WTC11 (cell line): ENCODE measurements at regions not wholly inside any gene's neighbourhood (a gene's known extent, or its start where the extent isn't known, plus 50 kb on each side); places are given as distances from the start of the nearest gene placed in this dataset.
"Not testable (repeated sequence)": the region's sequence is repeated elsewhere in the genome, so short reads cannot be mapped to it uniquely, and the experiment has no call there.

Experiments
- ATAC-seq: fragments of 200-7000 bp; cut with Tn5 transposase; 2 replicates; pipeline ENCODE4 v1.10.0; 2021; ENCODE audit warnings: mild to moderate bottlenecking, moderate library complexity
- CTCF ChIA-PET: fragments of 300-600 bp; sonication (Branson Sonifier 250); formaldehyde crosslinking; loops from one replicate; lab custom pipeline; 2021; ENCODE audit warnings: antibody characterized with exemption; lab: Charles Lee
- POLR2A ChIA-PET: fragments of 350-600 bp; sonication (Branson Sonifier 250); formaldehyde crosslinking; loops from one replicate; lab custom pipeline; 2021; ENCODE audit warnings: antibody characterized with exemption; lab: Charles Lee
- DNase-seq: peaks from one replicate; pipeline ENCODE4 v3.0.0; 2021; ENCODE audit warnings: low spot score
- H3K27ac Mint-ChIP-seq: 2 replicates; pipeline ENCODE4 v1.8.0; 2021; ENCODE audit warnings: mixed read lengths
- H3K27me3 Mint-ChIP-seq: 2 replicates; pipeline ENCODE4 v1.8.0; 2021; ENCODE audit warnings: low read depth, mild to moderate bottlenecking, moderate library complexity, mixed read lengths
- H3K36me3 Mint-ChIP-seq: 2 replicates; pipeline ENCODE4 v1.8.0; 2021; ENCODE audit warnings: mixed read lengths
- H3K4me1 Mint-ChIP-seq: 2 replicates; pipeline ENCODE4 v1.8.0; 2022; ENCODE audit warnings: mixed read lengths
- H3K4me3 Mint-ChIP-seq: 2 replicates; pipeline ENCODE4 v1.8.0; 2021; ENCODE audit warnings: mild to moderate bottlenecking, moderate library complexity, mixed read lengths
- H3K9me3 Mint-ChIP-seq: 2 replicates; pipeline ENCODE4 v1.8.0; 2021; ENCODE audit warnings: mixed read lengths
- CBFB ChIP-seq: sonication (generic); formaldehyde crosslinking; IDR thresholded peaks from 2 replicates; pipeline ENCODE4 v1.8.1; 2022; ENCODE audit warnings: mild to moderate bottlenecking, low read depth, missing genetic modification reagents
- CREB1 ChIP-seq: sonication (generic); formaldehyde crosslinking; IDR thresholded peaks from 2 replicates; pipeline ENCODE4 v1.8.0; 2023; ENCODE audit warnings: mild to moderate bottlenecking, missing genetic modification reagents
- CTCF ChIP-seq: fragments of 200-600 bp; IDR thresholded peaks from 2 replicates; pipeline ENCODE4 v1.8.0; 2022; ENCODE audit warnings: antibody characterized with exemption
- E2F1 ChIP-seq: sonication (generic); formaldehyde crosslinking; IDR thresholded peaks from 2 replicates; pipeline ENCODE4 v1.8.0; 2022; ENCODE audit warnings: mild to moderate bottlenecking, missing genetic modification reagents
- EMX1 ChIP-seq: fragments of 250-450 bp; sonication (Bioruptor Pico); IDR thresholded peaks from 2 replicates; pipeline ENCODE4 v1.8.0; 2021; ENCODE audit warnings: mild to moderate bottlenecking
- GABPB1 ChIP-seq: sonication (generic); formaldehyde crosslinking; IDR thresholded peaks from 2 replicates; pipeline ENCODE4 v1.8.1; 2023; ENCODE audit warnings: mild to moderate bottlenecking, missing genetic modification reagents
- GRHL2 ChIP-seq: fragments of 250-450 bp; sonication (Bioruptor Pico); IDR thresholded peaks from 2 replicates; pipeline ENCODE4 v1.8.0; 2022; ENCODE audit warnings: mild to moderate bottlenecking, moderate library complexity; ENCODE audit not compliant: insufficient replicate concordance, severe bottlenecking
- IRF2 ChIP-seq: sonication (generic); formaldehyde crosslinking; IDR thresholded peaks from 2 replicates; pipeline ENCODE4 v1.8.0; 2022; ENCODE audit warnings: low read depth, missing genetic modification reagents, borderline replicate concordance
- PRRX2 ChIP-seq: fragments of 250-450 bp; sonication (Bioruptor Pico); IDR thresholded peaks from 2 replicates; pipeline ENCODE4 v1.8.0; 2021; ENCODE audit warnings: mild to moderate bottlenecking
- SOX15 ChIP-seq: fragments of 250-450 bp; sonication (Bioruptor Pico); IDR thresholded peaks from 2 replicates; pipeline ENCODE4 v1.9.0; 2021; ENCODE audit warnings: mild to moderate bottlenecking
- TEAD1 ChIP-seq: sonication (generic); formaldehyde crosslinking; IDR thresholded peaks from 2 replicates; pipeline ENCODE4 v1.8.0; 2022; ENCODE audit warnings: mild to moderate bottlenecking, missing genetic modification reagents
- ZBTB21 ChIP-seq: sonication (generic); formaldehyde crosslinking; IDR thresholded peaks from 2 replicates; pipeline ENCODE4 v1.8.1; 2023; ENCODE audit warnings: mild to moderate bottlenecking, missing genetic modification reagents, borderline replicate concordance
- ZBTB43 ChIP-seq: sonication (generic); formaldehyde crosslinking; IDR thresholded peaks from 2 replicates; pipeline ENCODE4 v1.8.1; 2023; ENCODE audit warnings: mild to moderate bottlenecking, missing genetic modification reagents
- ZNF232 ChIP-seq: sonication (generic); formaldehyde crosslinking; IDR thresholded peaks from 2 replicates; pipeline ENCODE4 v1.8.0; 2022; ENCODE audit warnings: mild to moderate bottlenecking, missing genetic modification reagents
- ZNF396 ChIP-seq: fragments of 250-450 bp; sonication (Bioruptor Pico); IDR thresholded peaks from 2 replicates; pipeline ENCODE4 v1.8.0; 2021; ENCODE audit warnings: mild to moderate bottlenecking, moderate library complexity, borderline replicate concordance
- ZNF423 ChIP-seq: fragments of 250-450 bp; sonication (Bioruptor Pico); IDR thresholded peaks from 2 replicates; pipeline ENCODE4 v2.1.2; 2022; ENCODE audit warnings: mild to moderate bottlenecking, moderate library complexity
- ZNF532 ChIP-seq: fragments of 250-450 bp; sonication (Bioruptor Pico); IDR thresholded peaks from 2 replicates; pipeline ENCODE4 v1.9.0; 2021; ENCODE audit warnings: mild to moderate bottlenecking, borderline replicate concordance
- ZNF671 ChIP-seq: fragments of 250-450 bp; sonication (Bioruptor Pico); IDR thresholded peaks from 2 replicates; pipeline ENCODE4 v1.8.0; 2021; ENCODE audit warnings: mild to moderate bottlenecking

GRCh38 chr10:57654856-57655255 lies 612.8 kb downstream of the IPMK start (continued):
- TF ChIP-seq ZNF532 (no peak), ZNF396 (no peak), ZBTB43 (no peak), ZBTB21 (CRISPR knock-in tag) (no peak), GABPB1 (CRISPR knock-in tag) (no peak), ZNF423 (CRISPR knock-in tag) (no peak)

GRCh38 chr10:57645108-57645507 lies 622.6 kb downstream of the IPMK start:
- DNase-seq, H3K4me1 Mint-ChIP-seq, H3K4me3 Mint-ChIP-seq, CTCF ChIA-PET, H3K27me3 Mint-ChIP-seq, POLR2A ChIA-PET, ATAC-seq, H3K27ac Mint-ChIP-seq, H3K36me3 Mint-ChIP-seq: not testable (repeated sequence)
- H3K9me3 Mint-ChIP-seq = peaks cover 13% of the 10 kb centered on the region

- CTCF ChIA-PET = no interaction called here
- Mint-ChIP-seq H3K36me3 (0 out of 2 replicates have a peak, but pooled peaks cover 2% of the 10 kb centered on the region), H3K27ac (no peak overlapping the region), H3K9me3 (peaks cover 6% of the 10 kb centered on the region; the same call in 1 of the 2 replicates), H3K4me1 (peaks cover 16% of the 10 kb centered on the region), H3K27me3 (no peaks in the 10 kb centered on the region; the same call in 1 of the 2 replicates), H3K4me3 (no peak overlapping the region)
- DNase-seq (no peak), ATAC-seq (no peak)
- TF ChIP-seq CBFB (CRISPR knock-in tag) (no peak), EMX1 (no peak), TEAD1 (CRISPR knock-in tag) (no peak), CTCF (no peak), GRHL2 (no peak), SOX15 (CRISPR knock-in tag) (no peak), CREB1 (no peak), ZNF671 (CRISPR knock-in tag) (no peak), ZNF232 (no peak), PRRX2 (CRISPR knock-in tag) (no peak), IRF2 (CRISPR knock-in tag) (no peak), E2F1 (CRISPR knock-in tag) (no peak)
- POLR2A ChIA-PET = no interaction called here
Observed at GRCh38 chr10:57638411-57638810, 629.3 kb downstream of the IPMK start.
